ENCODE measurements at regions not wholly inside any gene's neighbourhood (a gene's known extent, or its start where the extent isn't known, plus 50 kb on each side); places are given as distances from the start of the nearest gene placed in this dataset.

- no peak for TF ChIP-seq POLR2A (IDR thresholded peaks at IDR 0.05)
- TF ChIP-seq POLR2AphosphoS5 (IDR thresholded peaks at IDR 0.05) = no peak
- TF ChIP-seq CTCF (IDR thresholded peaks at IDR 0.05 in 8 of 11, conservative IDR thresholded peaks at IDR 0.05 in 3 of 11) = no peak
- Histone ChIP-seq H3K27ac (no peak overlapping the region), H3K36me3 (no peaks in the 10 kb centered on the region), H3K9me3 (no peaks in the 10 kb centered on the region), H3K4me3 (no peak overlapping the region), H3K27me3 (replicated peaks in 1 of 7) (no peaks in the 10 kb centered on the region), H3K4me1 (no peaks in the 10 kb centered on the region)
- no peak for DNase-seq
- intact Hi-C loops (cut with DNase I; ENCODE audit: low total_unique reads) = no loop called here
These were observed 110.4 kb downstream of the SLC6A15 start for GRCh38 chr12:84802161-84802560.

- DNase-seq = no peak
- Histone ChIP-seq H3K4me3 (no peak overlapping the region), H3K27ac (no peak overlapping the region), H3K4me1 (no peaks in the 10 kb centered on the region), H3K27me3 (replicated peaks in 1 of 7) (no peaks in the 10 kb centered on the region), H3K9me3 (no peaks in the 10 kb centered on the region), H3K36me3 (no peaks in the 10 kb centered on the region)
- TF ChIP-seq CTCF (IDR thresholded peaks at IDR 0.05 in 8 of 11, conservative IDR thresholded peaks at IDR 0.05 in 3 of 11) (no peak), POLR2AphosphoS5 (IDR thresholded peaks at IDR 0.05) (no peak), POLR2A (IDR thresholded peaks at IDR 0.05) (no peak)
- intact Hi-C loops (cut with DNase I; ENCODE audit: low total_unique reads) = no loop called here
- 79 to 88% (median 82%) methylated on average over 16 of the region's 16 CpGs for WGBS, 5 donors
These were observed 118.8 kb downstream of the SLC6A15 start for GRCh38 chr12:84793558-84794367.

- DNase-seq = no peak
- H3K4me1 ChIP-seq = no peaks in the 10 kb centered on the region
- H3K27me3 ChIP-seq (replicated peaks in 1 of 7) = no peaks in the 10 kb centered on the region
- no peaks in the 10 kb centered on the region for H3K36me3 ChIP-seq
- no peaks in the 10 kb centered on the region for H3K9me3 ChIP-seq
- TF ChIP-seq POLR2A (IDR thresholded peaks at IDR 0.05) (no peak), CTCF (IDR thresholded peaks at IDR 0.05 in 8 of 11, conservative IDR thresholded peaks at IDR 0.05 in 3 of 11) (no peak), POLR2AphosphoS5 (IDR thresholded peaks at IDR 0.05) (no peak)
- no peak overlapping the region for H3K4me3 ChIP-seq
- intact Hi-C loops (cut with DNase I; ENCODE audit: low total_unique reads) = no loop called here
- no peak overlapping the region for H3K27ac ChIP-seq
These were observed 121.2 kb downstream of the SLC6A15 start for GRCh38 chr12:84791444-84791843.

GRCh38 chr12:84789184-84789583, 123.4 kb downstream of the SLC6A15 start:
- H3K27me3 ChIP-seq (replicated peaks in 1 of 7) = no peaks in the 10 kb centered on the region
- no peak overlapping the region for H3K4me3 ChIP-seq
- no peaks in the 10 kb centered on the region for H3K9me3 ChIP-seq
- DNase-seq = no peak
- H3K36me3 ChIP-seq = no peaks in the 10 kb centered on the region
- H3K4me1 ChIP-seq = no peaks in the 10 kb centered on the region
- TF ChIP-seq POLR2A (IDR thresholded peaks at IDR 0.05) (no peak), POLR2AphosphoS5 (IDR thresholded peaks at IDR 0.05) (no peak), CTCF (IDR thresholded peaks at IDR 0.05 in 8 of 11, conservative IDR thresholded peaks at IDR 0.05 in 3 of 11) (no peak)
- intact Hi-C loops (cut with DNase I; ENCODE audit: low total_unique reads) = no loop called here
- no peak overlapping the region for H3K27ac ChIP-seq

Data from spleen (tissue), 11 donors.